AG04450 (cell line): ENCODE measurements at regions not wholly inside any gene's neighbourhood (a gene's known extent, or its start where the extent isn't known, plus 50 kb on each side); places are given as distances from the start of the nearest gene placed in this dataset.

ENCODE experiments used
- CTCF ChIA-PET: fragments of 300-600, 350-600 bp; formaldehyde crosslinking; extraction: SDS; loops from one replicate; lab custom pipeline; 2022; ENCODE audit warnings: antibody characterized with exemption, inconsistent platforms; lab: Charles Lee
- POLR2A ChIA-PET: fragments of 350-600 bp; formaldehyde crosslinking; extraction: SDS; loops from one replicate; lab custom pipeline; 2021; ENCODE audit warnings: antibody characterized with exemption, inconsistent platforms; lab: Yijun Ruan, JAX
- DNase-seq: peaks from one replicate; pipeline ENCODE4 v3.0.0-alpha.2; 2011; ENCODE audit warnings: low read depth, low spot score
- H3K27ac ChIP-seq: one replicate; pipeline ENCODE4 v1.5.1; 2012; ENCODE audit warnings: low read depth, low read length, control low read depth
- H3K27me3 ChIP-seq: one replicate; pipeline ENCODE4 v1.6.0; 2012; ENCODE audit warnings: low read length; ENCODE audit not compliant: control insufficient read depth, insufficient read depth
- H3K4me3 ChIP-seq: 2 replicates; pipeline ENCODE4 v1.5.1; 2011; ENCODE audit warnings: mild to moderate bottlenecking, low read depth, low read length, control low read depth
- H3K9me3 ChIP-seq: 2 replicates; pipeline ENCODE4 v1.5.1; 2012; ENCODE audit warnings: low read length; ENCODE audit not compliant: control insufficient read depth, insufficient read depth
- TF ChIP-seq, protein P1 (sequence below): IDR thresholded peaks from 2 replicates; pipeline ENCODE4 v1.5.1; 2011; ENCODE audit warnings: low read depth, low read length, control low read depth, inconsistent platforms

DNA sequence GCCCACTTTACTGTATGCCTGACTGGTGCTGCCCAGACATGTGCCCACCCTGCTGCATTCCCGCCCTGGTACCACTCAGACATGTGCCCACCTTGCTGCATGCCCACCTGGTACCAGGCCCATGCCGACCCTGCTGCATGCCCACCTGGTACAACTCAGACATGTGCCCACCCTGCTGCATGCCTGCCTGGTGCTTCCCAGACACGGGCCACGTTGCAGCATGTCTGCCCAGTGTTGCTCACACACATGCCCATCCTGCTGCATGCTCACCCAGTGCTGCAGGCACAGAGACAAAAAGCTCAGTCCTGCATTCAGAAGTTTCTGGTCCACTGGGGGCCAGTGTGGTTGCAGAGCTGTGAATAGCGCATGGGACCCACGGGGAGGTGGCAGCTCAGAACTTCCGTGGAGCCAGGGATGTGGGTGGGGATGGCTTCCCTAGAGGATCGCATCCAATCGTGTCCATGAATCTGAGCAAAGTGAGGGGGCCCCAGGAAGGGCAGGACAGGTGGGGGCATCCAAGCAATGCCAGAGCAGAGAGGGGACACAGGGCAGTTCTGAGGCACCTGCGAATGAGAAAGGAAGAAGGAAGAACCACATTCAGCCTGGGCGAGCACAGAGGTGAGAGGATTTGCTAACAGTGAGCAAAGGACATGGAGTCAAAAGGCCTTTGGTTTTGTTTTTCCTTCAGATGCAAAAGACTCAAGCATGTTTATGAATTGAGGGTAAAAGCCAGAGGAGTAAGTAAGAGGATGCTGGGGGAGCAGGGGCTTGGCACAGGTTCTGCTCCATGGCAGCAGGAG lies 175.9 kb upstream of the C14orf180 start:
- DNase-seq, result no peak
- Histone ChIP-seq H3K9me3 (peaks cover 43% of the 10 kb centered on the region), H3K27ac (no peak overlapping the region), H3K4me3 (no peak overlapping the region), H3K27me3 (no peaks in the 10 kb centered on the region)
- TF ChIP-seq, protein P1, sequence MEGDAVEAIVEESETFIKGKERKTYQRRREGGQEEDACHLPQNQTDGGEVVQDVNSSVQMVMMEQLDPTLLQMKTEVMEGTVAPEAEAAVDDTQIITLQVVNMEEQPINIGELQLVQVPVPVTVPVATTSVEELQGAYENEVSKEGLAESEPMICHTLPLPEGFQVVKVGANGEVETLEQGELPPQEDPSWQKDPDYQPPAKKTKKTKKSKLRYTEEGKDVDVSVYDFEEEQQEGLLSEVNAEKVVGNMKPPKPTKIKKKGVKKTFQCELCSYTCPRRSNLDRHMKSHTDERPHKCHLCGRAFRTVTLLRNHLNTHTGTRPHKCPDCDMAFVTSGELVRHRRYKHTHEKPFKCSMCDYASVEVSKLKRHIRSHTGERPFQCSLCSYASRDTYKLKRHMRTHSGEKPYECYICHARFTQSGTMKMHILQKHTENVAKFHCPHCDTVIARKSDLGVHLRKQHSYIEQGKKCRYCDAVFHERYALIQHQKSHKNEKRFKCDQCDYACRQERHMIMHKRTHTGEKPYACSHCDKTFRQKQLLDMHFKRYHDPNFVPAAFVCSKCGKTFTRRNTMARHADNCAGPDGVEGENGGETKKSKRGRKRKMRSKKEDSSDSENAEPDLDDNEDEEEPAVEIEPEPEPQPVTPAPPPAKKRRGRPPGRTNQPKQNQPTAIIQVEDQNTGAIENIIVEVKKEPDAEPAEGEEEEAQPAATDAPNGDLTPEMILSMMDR, result no peak
- CTCF ChIA-PET, result no interaction called here
- POLR2A ChIA-PET, result no interaction called here

DNA sequence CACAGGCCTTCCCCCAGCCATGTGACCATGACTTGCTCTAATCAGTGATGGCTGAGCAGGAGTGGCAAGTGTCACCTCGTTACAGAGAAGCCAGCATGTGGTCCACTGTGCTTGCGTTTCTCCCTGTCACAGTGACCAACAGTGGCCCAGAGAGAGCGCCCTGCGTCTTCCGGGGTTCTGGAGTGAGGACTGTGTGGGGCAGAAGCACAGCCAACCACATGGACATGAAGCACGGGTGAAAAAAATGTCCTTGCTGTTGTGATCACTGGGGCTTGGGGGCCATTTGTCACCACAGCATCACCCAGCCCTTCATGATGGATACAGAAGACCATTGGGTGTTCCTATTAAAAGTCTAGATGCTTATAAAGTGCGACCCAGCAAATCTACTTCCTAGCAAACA lies 174.6 kb upstream of the C14orf180 start:
- TF ChIP-seq, protein P1, result no peak
- DNase-seq, result no peak
- Histone ChIP-seq H3K27ac (no peak overlapping the region), H3K9me3 (peaks cover 30% of the 10 kb centered on the region), H3K4me3 (no peak overlapping the region), H3K27me3 (no peaks in the 10 kb centered on the region)
- ChIA-PET CTCF (no interaction called here), POLR2A (no interaction called here)

DNA sequence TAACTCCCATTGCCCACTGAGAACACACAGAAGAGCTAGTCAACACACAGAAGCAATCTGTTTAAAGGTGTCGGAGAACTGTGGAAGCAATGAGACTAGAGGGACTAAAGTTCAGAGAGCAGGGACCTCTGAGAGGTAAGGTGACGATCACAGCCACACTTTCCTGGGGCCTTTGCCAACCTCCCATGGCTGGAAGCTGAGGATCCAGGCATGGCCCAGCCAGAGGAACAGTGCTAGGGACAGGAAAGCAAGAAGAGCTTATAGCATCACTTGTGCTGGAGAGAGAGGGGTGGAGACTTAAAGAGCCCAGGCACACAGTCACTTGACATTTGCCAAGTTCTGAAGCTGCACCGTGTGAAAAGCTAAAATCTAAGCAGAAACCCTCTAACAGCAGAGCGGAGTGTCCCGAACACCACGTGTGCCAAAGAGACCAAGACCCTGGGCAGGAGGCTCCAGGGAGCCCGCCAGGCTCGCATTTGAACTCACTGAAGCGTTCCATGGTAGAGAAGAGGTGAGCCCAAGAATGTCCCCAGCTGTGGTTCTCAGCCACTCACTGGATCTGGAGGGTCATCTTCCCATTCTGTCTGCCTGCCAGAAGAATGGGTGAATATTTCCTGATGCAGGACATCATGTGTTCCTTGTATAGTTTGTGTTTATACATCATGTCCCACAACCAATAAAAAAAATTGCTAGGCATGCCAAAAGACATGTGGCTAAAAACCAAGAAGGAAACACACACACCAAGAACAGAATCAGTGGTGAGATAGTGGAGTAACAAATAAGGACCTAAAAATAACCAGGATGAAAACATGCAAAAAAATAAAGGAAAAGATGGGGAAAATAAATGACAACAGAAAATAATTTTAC lies 174.0 kb upstream of the C14orf180 start:
- POLR2A ChIA-PET, result no interaction called here
- H3K4me3 ChIP-seq, result no peak overlapping the region
- H3K27me3 ChIP-seq, result no peaks in the 10 kb centered on the region
- TF ChIP-seq, protein P1, result no peak
- CTCF ChIA-PET, result no interaction called here
- H3K9me3 ChIP-seq, result peaks cover 24% of the 10 kb centered on the region
- DNase-seq, result no peak
- H3K27ac ChIP-seq, result no peak overlapping the region

DNA sequence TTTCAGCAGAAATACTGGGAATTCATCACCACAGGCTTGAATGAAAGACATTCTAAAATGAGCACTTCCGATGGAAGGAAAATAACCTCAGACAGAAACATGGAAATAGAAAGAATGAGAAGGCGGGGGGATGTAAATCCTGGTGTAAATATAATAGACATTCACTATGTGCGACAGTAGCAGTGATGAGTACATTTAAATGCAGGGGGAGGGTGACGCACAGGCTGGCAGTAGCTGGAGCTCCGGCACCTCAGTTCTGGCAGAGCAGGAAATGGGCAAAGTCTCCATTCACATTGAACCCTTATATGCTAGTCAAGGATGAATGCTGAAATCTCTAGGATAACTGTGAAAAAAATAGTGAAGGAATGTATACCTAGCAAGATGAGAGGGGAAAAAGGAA lies 172.7 kb upstream of the C14orf180 start:
- Histone ChIP-seq H3K27me3 (no peaks in the 10 kb centered on the region), H3K9me3 (peaks cover 25% of the 10 kb centered on the region), H3K4me3 (no peak overlapping the region), H3K27ac (no peak overlapping the region)
- TF ChIP-seq, protein P1, result no peak
- CTCF ChIA-PET, result no interaction called here
- POLR2A ChIA-PET, result no interaction called here
- no peak for DNase-seq

DNA sequence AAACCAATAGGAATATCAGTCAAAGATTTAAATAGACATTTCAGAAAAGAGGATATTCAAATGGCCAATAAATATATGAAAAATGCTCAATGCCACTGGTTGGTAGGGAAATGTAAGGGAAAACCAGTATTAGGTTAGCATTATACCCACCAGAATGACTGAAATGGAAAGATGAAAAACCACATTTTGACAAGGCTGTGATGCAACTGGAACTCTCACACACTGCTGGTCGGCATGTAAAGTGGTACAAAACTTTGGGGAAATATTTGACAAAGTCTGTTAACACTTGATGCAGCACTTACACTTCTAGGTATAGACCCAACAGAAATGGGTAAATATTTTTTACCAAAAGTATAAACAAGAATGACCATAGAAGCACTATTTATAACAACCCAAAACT lies 163.2 kb upstream of the C14orf180 start:
- no peak for DNase-seq
- TF ChIP-seq, protein P1, result no peak
- Histone ChIP-seq H3K4me3 (no peak overlapping the region), H3K9me3 (peaks cover 5% of the 10 kb centered on the region; the same call in 1 of the 2 replicates), H3K27me3 (no peaks in the 10 kb centered on the region), H3K27ac (no peak overlapping the region)
- POLR2A ChIA-PET, result no interaction called here
- CTCF ChIA-PET, result no interaction called here
